GM12891 (cell line): ENCODE measurements at regions not wholly inside any gene's neighbourhood (a gene's known extent, or its start where the extent isn't known, plus 50 kb on each side); places are given as distances from the start of the nearest gene placed in this dataset.

ENCODE experiments used
- POLR2A ChIP-seq: IDR thresholded peaks from 2 replicates; pipeline ENCODE4 v1.6.1; 2011; ENCODE audit warnings: low read depth, low read length, control low read depth
- POLR2AphosphoS5 ChIP-seq: IDR thresholded peaks from 2 replicates; pipeline ENCODE4 v1.6.1; 2011; ENCODE audit warnings: low read depth, low read length, control low read depth
- POU2F2 ChIP-seq: IDR thresholded peaks from 2 replicates; pipeline ENCODE4 v1.6.1; 2011; ENCODE audit warnings: low read depth, mild to moderate bottlenecking, control low read depth, low read length, moderate library complexity

- no peak for TF ChIP-seq POU2F2
- no peak for TF ChIP-seq POLR2A
- no peak for TF ChIP-seq POLR2AphosphoS5
Observed at GRCh38 chr12:97038131-97038530, 131.1 kb downstream of the NEDD1 start.
